CD4-positive, alpha-beta T cell treated with Interleukin-17A for 4 hours (primary cell): ENCODE measurements at regions not wholly inside any gene's neighbourhood (a gene's known extent, or its start where the extent isn't known, plus 50 kb on each side); places are given as distances from the start of the nearest gene placed in this dataset.

Experiments used
- DNase-seq: peaks from one replicate; pipeline ENCODE4 v3.0.0-alpha.2; 2020; ENCODE audit warnings: mixed read lengths

DNA sequence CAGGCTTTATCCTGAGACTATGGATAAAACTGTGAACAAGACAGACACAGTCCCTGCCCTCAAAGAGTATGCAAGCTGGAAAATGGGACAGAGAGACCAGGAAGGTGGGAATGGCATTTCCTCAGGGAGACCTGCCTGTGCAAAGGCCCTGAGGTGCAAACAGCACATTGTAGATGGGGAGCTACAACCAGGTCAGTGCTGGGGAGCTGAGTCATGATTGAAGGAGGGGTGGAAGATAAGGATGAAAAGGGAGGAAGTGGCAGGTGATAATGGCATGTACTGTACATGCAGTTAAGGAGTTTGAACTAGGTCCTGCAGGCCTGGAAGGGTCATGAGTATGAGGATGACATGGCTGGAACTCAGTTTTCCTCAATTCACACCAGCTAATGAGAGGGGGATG, 75.5 kb upstream of the BOD1 start:
- no peak for DNase-seq

DNA sequence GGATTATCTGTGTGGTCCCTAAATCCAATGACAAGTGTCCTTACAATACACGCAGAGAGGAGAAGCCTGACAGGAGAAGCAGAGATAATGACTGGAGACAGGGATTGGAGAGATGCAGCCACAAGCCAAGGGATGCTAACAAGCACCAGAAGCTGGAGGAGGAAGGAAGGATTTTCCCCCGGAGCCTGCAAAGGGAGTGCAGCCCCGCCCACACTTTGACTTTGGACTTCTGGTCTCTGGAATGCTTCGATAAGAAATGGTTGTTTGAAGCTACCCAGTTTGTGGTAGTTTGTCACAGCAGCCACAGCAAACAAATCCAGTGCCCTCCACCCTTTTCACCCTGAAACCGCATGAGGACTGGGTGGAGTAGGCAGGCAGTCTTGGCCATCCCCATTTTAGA, 77.2 kb upstream of the BOD1 start:
- no peak for DNase-seq

DNA sequence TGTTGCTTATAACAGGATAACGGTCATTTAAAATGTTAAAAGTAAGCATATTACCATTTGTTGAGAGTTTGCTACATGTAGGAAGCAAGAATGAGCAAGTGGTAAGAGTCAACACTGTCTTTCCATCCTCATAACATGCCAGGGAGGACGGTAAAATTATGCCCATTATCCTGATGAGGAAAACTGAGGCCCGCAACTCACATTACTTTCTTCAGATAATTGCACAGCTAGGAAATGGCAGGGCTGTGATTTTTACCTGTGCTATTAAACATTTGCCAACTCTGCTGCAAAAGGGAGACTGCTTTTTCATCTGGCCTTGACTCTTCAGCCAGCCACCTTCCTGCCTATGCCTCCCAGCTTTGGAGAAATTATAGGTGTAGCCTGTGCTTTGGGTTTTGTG, 79.8 kb upstream of the BOD1 start:
- no peak for DNase-seq

DNA sequence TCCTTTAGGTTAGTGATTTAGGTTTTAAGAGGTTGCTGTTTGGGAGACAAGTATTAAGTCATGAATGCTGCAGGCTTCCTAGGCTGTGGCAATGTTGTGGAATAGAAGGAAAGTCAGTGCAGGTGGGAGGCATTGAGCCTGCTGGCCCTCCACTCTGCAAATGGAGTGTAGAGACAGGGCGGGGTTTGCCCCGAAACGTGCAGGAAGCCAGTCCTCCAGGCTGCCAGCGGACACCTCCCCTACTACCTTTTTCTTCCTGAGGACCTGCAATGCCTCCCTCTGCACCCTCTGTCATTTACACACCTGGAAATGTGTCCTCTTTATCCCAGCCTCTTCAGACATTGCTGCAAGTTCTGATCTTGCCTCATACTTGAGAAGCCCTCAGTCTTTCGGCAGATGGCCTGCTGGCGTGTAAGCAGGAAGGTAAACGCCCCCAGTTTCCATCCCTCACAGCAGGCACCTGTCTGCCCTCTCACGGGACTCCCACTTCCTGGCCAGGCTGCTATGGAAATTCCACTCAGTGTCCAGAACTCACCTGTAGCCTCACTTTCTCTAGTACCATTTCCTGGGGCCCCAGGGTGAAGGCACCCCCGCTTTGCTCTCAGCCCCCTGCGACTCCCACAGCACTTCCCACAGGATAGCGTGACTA, 81.6 kb upstream of the BOD1 start:
- no peak for DNase-seq

DNA sequence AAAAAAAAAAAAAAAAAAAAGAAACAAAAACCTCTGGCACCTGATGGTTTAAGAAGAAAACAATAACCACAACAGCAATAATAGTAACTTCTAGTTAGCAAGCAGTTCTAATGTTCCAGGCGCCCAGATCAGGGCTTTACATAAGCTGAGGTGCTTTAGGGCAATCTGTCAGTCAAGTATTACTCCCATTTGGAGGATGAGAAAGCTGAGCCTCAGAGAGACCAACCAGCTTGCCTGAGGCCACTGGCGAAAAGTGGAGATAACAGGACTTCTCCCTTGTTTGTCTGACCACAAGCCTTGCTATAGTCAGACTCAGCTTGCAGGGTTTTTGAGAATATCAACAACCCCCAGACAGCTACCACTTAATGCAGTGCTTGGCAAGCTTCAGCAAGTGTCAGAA, 83.5 kb upstream of the BOD1 start:
- DNase-seq: no peak

DNA sequence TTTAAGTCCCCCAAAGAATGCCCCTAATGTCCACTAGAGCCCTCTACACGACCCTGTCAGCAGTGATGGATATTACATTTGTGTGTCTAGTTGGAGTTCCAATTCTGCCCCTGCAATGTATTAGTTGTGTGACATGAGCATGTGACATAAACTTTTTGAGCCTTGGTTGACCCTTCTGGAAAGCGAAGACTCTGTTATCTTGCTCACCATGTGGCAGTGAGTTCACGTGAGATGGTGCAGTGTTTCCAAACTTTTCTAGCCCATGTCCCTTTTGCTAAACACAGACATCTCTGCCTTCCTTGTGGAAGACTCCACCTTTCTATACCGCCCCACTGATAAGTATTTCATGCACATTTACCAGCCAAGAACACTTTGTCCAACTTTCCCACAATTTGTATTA, 87.0 kb upstream of the BOD1 start:
- no peak for DNase-seq

DNA sequence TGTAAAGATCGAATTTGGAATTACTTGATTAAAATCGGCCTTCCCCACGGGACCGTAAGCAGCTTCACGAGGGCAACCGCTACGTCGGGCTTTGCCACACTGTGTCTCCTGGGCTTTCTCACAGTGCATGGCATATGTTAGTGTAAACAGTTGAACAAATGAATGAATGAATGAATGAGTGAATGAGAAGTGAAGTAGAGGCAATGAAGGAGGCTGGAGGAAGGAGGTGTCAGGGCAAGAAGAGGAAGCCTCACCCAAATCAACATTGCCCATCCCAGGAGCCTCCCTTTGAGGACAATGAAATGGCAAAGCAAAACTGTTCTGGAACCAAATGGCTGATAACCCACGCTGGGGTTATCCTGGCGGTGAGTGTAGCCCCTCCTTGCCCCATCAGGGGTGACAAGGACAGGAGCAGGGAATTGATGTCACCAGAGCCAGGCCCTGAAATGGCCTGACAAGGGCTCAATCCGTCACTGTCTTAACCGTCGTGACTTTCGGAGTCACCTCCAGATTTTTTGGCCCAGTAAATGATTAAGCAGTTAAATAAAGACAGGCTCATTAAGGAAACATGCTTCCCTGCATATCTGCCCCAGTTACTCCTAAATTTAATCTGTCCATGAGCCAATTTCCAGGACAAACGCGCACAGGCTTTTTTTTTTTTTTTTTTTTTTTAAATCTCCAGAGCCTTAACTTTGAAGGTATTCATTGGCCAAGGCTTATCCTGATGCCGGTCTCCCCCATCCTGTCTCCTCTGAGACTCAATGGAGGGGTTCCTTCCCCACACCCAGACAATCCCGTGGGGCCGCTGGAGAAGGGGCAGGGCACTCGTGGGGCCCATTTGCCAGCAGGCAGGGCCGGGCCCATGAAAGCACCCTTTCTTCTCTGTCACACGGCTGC, 88.4 kb upstream of the BOD1 start:
- no peak for DNase-seq

DNA sequence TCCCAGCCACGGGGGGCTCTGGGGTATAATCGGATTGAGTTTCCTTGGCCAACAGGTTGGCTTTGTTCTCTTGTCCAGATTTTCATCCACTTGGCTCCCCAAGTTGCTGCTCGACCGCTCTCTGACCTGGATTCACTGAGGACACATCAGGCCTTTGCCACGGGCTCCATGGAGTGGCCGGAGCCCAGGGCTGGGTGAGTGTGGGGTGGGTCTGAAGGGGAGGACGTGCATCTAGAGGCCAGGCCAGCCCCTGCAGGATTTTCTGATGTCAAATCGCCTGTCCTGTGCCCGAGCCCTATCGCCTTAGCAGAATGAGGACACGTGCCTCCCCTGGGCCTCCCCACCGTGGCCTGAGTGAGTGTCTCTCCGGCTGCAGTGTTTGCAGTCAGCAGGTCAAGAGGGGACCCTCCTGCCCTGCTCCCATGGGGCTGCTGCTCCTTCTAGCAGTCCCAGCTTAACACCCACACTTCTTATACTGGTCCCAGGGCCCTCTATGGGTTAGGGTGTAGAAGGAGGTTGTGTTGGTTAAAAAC, 89.1 kb upstream of the BOD1 start:
- no peak for DNase-seq

DNA sequence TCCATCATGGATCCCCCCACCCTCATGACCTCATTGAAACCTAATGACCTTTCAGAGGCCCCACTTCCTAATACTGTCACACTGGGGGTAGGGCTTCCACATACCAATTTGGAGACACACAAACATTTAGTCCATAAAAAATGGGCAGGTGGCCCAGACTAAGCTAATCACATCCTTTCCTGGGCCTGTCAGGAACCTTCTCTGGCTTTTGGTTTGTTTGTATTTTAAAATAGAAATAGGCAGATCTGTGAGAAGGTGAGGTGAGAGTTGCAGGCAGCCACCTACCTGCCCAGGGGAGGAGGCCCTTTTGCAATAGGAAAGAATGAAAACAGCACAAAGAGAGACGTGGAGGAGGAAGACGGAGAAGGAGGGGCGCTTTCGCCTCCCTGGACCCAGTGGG, 90.2 kb upstream of the BOD1 start:
- DNase-seq: no peak

DNA sequence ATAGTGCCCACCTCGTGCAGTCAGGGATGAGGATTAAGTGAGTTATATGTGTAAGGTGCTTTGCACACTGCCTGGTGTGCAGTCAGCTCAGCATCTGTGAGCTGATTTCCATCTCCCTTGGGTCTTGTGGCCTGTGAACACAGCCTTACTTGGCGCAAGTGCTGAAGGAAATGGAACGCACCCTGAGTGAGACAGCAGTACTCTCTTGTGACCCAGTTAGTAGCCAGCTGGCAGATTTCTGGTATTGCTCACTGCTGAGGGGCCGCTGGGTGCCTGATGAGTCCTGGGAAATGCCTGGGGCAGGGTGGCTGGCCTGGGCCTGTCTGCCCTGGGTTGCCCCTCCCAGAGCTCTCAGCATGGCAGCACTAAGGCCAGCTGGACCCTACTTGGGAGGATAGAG, 90.9 kb upstream of the BOD1 start:
- DNase-seq: no peak

DNA sequence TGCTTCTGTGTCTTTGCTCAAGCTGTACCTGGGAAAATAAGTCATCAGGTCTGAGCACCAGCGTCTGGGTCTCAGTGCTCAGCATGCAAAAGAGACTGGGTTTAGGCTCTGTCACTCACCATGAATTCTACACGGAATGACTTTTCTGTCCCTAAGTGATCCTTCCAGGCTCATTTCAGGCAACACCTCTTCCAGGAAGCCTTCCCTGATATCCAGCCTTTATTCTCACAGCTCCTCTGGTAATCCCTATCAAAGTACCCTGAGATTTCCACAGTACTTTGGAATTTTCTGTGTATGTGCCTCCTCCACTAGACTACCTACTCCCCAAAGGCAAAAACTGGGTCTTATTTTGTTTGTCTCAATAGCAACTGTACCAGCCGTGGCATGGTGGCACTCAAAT, 92.7 kb upstream of the BOD1 start:
- no peak for DNase-seq

DNA sequence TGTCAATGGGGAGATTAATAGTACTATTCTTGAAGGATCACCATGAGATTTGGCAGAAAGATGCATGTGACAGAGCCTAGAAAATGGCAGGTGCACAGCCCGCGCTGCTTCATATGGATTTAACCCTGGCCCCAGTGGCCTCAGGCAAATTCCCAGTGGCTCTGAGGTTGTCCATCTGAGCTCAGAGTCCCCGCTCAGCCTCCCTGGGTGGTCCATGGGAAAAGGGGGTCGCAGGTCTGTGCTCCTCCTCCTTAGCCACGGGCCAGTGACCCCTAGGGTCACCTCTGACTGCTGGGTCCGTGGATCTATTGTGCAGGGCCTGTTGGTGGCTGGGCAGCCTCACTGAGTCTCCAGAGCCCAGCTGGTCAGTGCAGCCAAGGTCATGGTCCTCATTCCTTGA, 93.3 kb upstream of the BOD1 start:
- no peak for DNase-seq

DNA sequence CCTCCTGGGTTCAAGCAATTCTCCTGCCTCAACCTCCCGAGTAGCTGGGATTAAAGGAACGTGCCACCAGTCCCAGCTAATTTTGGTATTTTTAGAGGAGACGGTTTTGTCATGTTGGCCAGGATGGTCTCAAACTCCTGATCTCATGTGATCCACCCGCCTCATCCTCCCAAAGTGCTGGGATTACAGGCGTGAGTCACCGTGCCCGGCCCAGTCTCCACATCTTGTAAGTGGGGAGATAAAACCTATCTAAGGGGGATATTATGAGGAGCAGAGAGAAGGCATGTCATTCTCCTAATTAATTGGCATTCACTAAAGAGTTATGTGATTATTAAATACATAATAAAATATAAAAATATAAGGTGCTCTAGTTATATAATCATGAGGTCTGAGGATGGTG, 94.1 kb upstream of the BOD1 start:
- no peak for DNase-seq

DNA sequence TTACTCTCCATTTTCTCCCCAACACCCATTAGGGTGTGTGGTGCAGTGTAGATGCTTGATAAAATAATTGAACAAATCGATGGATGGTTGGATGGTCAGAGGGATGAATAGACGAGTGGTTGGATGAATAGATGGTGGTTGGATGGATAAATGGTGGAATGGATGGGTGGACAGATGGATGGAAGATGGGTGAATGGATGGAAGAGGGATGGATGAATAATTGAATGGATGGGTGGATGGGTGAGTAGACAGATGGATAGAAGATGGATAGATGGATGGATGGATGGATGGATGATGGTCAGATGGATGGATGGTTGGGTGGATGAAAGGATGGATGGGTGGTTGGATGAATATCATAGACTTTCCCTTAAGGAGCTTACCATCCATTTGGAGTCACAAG, 95.0 kb upstream of the BOD1 start:
- no peak for DNase-seq

DNA sequence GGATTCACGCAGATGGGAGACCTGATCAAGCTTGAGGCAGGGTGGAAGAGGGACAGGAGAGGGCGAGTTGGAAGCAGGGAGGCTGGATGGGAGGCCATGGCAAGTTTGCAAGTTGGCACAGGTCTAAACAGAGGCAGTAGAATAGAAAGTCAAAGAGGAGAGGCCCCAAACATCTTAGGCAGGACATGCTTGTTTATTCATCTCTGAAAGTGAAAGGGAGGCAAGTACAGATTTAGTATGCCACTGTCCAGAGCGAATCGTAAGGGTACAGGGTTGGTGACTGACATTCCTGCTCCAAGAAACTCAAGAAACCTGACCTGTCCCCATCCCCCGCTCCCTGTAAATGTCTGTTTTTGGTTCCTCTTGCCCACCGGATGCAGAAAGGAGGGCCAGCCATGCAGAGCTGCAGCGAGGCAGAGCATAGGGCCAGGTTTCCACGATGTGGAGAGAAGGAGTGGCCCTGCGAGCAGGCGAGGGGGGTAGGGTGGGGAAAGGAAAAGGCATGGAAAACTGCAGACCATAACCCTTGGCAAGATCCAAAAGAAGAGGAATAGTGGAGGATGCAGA, 96.2 kb upstream of the BOD1 start:
- no peak for DNase-seq

DNA sequence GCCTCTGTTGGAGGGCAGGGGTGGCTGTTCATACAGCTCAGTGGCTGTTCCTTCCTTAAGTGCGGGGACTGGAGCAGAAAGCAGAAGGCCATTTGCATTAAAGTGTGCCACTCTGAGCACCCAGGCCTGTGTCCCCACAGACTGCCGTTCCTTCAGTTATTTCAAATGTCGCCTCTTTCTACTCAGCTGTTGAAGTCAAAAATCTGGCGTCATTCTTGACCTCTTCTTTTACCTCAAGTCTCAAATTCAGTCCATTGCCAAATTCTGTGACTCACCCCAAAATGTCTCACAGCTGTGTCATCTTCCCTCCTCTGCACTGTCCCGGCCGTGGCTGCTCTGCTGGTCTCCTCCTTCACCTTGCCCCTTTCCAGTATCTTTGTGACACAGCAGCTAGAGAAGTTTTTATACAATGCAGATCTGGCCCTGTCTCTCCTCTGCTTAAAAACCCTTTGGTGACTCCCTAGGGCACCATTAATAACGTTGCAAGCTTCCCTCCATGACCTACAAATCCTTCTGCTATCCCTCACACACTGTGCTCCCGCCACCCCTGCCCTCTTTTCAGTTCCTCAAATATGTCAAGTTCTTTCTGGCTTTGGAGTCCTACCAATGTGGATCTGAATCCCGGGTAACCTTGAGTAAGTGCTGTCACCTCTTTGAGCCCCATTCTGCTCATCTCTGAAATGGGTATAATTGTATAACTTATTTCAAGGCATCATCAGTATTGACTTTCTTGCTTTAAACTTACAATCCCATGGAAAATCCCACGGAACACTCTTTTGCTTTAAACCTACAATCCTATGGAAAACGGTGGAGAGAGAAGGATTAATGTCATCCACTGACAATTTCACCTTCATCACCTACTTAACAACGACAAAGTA, 98.3 kb upstream of the BOD1 start:
- no peak for DNase-seq

DNA sequence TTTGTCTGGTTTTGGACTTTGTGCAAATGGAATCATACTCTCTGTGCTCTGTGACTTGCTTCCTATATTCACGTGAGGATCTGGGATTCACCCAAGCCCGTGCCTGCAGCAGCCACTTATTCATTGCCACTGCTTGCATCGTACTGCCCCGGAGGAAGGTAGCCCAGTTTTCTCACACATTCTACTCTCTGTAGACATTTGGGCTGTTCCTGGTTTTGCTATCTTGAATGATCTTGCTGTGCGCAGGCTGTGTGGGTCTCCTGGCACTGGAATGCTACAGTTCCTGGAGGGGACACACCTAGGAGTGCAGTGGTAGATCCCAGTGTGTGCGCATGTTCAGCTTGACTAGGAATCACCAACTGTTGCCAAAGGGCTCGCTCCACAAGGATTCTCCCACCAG, 99.2 kb upstream of the BOD1 start:
- no peak for DNase-seq

DNA sequence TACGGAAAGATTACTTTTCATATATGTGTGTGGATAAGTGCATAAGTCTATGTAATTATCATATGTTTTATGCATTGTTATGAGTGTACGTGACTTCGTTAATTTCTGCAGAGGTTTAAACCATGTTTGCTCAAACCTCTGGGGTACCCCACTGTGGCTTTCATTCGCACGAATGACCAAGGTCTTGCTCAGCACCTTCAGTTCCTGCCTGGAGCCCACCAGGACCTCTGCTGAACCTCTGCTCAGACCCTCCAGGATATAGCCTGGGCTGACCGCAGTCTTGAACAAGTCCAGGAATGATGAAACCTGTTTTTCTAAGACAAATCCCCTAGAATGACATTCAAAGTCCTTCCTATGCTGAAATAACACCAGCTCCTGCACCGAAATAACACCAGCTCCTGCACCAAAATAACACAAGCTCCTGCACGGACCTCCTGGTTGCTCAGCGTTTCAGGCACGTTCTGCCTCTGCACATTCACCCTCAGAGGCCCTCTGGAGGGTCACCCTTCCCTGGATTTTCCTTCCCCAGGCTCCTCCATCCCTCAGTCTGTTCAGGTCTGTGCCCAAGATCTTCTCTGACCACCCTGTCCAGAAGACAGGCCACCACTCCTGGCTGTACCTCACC, 99.7 kb upstream of the BOD1 start:
- DNase-seq: no peak

DNA sequence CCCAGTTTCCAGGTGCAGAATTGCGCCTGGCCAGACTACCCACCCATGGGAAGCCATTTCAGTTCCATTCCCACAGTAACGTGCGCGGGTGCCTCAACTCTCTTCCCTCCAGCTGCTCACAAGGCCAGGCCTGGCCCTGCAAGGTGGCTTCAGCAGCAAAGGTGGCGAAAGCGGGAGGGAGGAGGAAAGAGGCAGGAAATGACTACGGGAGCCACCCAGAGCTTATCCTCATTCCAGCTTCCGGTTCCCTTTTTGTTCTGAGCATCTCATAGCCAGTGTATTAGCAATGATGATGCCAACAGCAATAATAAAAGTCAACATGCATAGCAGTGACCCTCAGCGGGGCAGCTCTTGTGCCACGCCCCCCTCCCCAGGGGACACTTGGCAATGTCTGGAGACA, 101.5 kb upstream of the BOD1 start:
- DNase-seq: no peak

DNA sequence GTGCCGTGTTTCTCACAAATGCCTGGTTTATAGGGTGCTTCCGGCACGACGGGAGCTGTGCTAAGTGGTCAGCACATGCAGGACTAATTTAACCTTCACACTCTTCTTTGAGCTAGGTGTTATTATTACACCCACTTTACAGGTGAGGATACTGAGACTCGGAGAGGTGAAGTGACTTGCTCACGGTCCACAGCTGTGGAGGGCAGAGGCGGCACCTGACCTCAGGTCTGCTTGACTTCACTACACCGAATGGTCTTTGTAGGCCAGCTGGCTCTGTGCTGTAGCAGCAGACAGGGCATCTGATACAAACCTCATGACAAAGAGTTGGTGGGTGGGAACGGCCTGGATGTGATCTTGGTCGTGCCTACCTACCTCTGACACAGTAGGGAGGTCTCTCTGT, 102.0 kb upstream of the BOD1 start:
- DNase-seq: no peak

DNA sequence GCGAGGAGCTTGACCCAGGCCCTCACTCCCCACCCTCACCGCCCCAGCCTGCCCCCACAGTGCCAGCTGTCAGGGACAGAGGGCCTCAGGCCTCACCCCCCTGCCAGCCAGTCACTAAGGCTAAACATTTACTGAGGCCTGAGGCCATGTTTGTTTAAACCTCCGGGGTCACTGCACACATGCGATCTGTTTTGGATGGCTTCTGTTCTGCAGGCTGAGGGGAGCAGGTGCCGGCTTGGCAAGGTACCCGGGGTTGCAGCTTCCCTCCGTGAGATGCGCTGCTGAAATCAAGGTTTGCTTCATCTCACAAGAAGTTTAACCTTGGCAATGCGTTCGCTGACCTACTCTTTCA, 103.3 kb upstream of the BOD1 start:
- DNase-seq: no peak

DNA sequence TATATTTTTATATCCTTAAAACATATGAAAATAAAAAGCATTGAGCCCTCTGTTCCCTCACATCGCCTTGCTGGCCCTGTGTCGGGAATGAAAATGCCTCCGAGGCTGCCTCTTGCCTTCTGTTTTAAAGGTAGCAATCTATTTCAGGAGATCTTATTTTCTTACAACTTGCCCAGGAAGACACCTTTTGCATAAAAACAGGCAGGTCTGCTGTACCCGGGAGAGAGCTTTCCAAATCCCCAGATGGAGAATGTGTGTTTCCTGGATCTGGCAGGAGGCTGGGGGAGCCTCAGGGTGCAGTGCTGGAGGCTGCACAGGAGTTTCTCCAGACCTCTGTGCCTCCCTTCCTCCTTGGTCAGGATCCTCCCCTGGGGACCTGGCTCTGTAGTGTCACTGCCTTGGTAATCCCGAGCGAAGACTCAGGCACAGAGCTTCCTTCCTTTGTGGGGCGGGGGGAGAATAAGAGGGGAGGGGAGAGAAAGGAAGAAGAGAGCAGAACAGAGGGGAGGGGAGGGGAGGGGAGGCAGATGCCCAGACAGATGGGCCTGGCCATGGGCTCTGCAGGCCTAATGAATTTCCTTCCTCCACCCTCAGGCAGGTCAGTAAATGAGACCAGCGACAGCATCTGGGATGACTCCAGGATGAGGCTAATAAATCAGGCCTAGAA, 104.0 kb upstream of the BOD1 start:
- no peak for DNase-seq
